VCaP (cell line): ENCODE measurements at regions not wholly inside any gene's neighbourhood (a gene's known extent, or its start where the extent isn't known, plus 50 kb on each side); places are given as distances from the start of the nearest gene placed in this dataset.

ENCODE experiments used
- H3K27ac ChIP-seq: fragments of 450-650 bp; 2 replicates; pipeline ENCODE4 v1.5.1; 2017
- CTCF ChIP-seq: fragments of 450-650 bp; conservative IDR thresholded peaks from 2 replicates; pipeline ENCODE4 v1.5.1; 2017; ENCODE audit warnings: mild to moderate bottlenecking, moderate library complexity

GRCh38 chr11:92811341-92811740 is 158.1 kb upstream of the MTNR1B start:
- TF ChIP-seq CTCF: no peak
- H3K27ac ChIP-seq: no peak overlapping the region

- no peak overlapping the region for H3K27ac ChIP-seq
- no peak; the same call in 1 of the 2 replicates for TF ChIP-seq CTCF
These were observed 156.6 kb upstream of the MTNR1B start for GRCh38 chr11:92812841-92813240.

GRCh38 chr11:92819830-92820229 is 149.6 kb upstream of the MTNR1B start:
- TF ChIP-seq CTCF: no peak

GRCh38 chr11:92820860-92821259 is 148.6 kb upstream of the MTNR1B start:
- no peak for TF ChIP-seq CTCF
- H3K27ac ChIP-seq: no peak overlapping the region

More at GRCh38 chr11:92819830-92820229, 149.6 kb upstream of the MTNR1B start:
- no peak overlapping the region for H3K27ac ChIP-seq

- no peak for TF ChIP-seq CTCF
- H3K27ac ChIP-seq: no peak overlapping the region
These were observed 147.0 kb upstream of the MTNR1B start for GRCh38 chr11:92822410-92822809.

GRCh38 chr11:92826136-92826535 is 143.3 kb upstream of the MTNR1B start:
- no peak overlapping the region for H3K27ac ChIP-seq
- no peak for TF ChIP-seq CTCF

GRCh38 chr11:92826603-92827002 is 142.8 kb upstream of the MTNR1B start:
- TF ChIP-seq CTCF: no peak
- peak overlapping the region; percentile 37 for H3K27ac ChIP-seq

- no peak for TF ChIP-seq CTCF
- H3K27ac ChIP-seq: peak overlapping the region; percentile 37
These were observed 142.3 kb upstream of the MTNR1B start for GRCh38 chr11:92827132-92827531.
